NAMALWA (cell line): ENCODE measurements at regions not wholly inside any gene's neighbourhood (a gene's known extent, or its start where the extent isn't known, plus 50 kb on each side); places are given as distances from the start of the nearest gene placed in this dataset.

Experiments used
- DNase-seq: peaks from one replicate; pipeline ENCODE4 v3.0.0-alpha.2; 2015; ENCODE audit warnings: low spot score

GRCh38 chr12:84603484-84604248 lies 308.9 kb downstream of the SLC6A15 start:
- DNase-seq: no peak

DNA sequence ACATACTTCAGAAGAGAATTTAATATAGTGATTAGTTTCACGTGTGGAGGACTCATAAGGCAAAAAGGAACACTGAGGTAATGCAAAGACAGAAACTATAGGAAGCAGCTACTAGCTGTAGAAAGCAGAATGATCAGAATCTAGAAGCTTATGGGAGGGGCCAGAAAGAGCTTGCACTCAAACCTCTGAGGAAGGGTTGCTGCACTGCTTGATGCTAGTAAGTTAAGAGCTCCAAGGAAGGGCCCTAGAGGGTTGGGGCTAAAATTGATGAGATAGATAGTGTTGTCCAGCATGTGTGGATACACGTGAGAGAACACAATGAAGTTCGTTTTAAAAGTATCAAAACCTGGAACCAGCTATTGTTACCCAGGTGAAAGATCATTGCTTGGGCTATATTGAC lies 311.1 kb downstream of the SLC6A15 start:
- no peak for DNase-seq

DNA sequence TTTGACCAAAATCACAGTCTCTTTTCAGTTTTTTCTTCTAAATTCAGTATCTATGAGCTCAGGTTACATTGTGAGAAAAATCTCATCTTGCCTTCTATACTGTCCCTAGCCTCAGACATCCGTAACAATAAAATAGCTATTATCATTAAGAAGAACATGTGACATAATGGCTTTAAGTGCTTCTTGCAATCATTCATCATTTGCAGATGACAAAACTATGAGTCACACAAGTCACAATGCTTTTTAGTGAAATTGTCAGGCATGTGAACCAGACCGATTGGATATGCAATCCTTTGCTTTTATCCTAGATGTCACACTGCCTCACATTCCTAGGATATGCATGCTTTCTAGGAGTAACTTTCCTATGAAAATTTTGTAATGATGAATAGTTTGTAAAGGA lies 313.1 kb downstream of the SLC6A15 start:
- no peak for DNase-seq

GRCh38 chr12:84596266-84596665 lies 316.3 kb downstream of the SLC6A15 start:
- DNase-seq: no peak

- no peak for DNase-seq
Observed at GRCh38 chr12:84594157-84594556, 318.4 kb downstream of the SLC6A15 start.

GRCh38 chr12:84585776-84586395 lies 326.7 kb downstream of the SLC6A15 start:
- DNase-seq: no peak

GRCh38 chr12:84572196-84572595 lies 340.4 kb downstream of the SLC6A15 start:
- DNase-seq: no peak

GRCh38 chr12:84562331-84562730 lies 350.3 kb downstream of the SLC6A15 start:
- DNase-seq: no peak

DNA sequence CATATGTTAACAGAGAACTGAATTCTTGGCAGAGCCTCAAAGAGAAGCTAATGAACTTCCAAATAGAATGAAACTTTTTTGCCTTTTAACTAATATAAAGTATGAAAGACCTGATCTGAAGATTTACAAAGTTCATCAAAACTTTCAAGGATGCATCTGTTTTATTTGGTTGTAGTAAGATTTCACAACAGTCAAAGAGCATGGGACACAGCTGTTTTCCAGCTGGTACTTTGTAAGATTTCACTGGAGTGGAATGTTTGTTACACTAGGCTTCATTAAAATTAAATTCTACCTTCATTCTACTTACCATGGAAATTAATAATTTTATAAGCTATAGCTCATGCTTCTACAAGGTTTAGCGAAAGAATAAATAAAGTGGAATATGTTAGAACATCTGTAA lies 351.2 kb downstream of the SLC6A15 start:
- no peak for DNase-seq

DNA sequence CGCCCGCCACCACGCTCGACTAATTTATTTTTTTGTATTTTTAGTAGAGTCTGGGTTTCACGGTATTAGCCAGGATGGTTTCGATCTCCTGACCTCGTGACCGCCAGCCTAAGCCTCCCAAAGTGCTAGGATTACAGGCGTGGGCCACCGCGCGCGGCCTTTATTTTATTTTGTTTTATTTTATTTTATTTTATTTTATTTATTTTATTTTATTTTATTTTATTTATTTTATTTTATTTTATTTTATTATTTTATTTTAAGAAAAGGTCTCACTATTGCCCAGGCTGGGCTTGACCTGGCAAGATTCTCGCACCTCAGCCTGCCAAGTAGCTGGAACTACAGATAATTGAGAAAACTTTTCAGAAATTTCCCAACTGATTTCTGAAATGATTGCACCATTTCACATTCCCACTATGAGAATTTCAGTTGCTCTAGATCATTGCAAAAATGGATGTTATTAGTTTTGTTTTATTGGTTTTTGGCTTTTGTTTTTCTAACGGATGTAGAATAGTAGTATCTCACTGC lies 358.3 kb downstream of the SLC6A15 start:
- no peak for DNase-seq

- no peak for DNase-seq
Observed at GRCh38 chr12:84553331-84554117, 359.1 kb downstream of the SLC6A15 start.

DNA sequence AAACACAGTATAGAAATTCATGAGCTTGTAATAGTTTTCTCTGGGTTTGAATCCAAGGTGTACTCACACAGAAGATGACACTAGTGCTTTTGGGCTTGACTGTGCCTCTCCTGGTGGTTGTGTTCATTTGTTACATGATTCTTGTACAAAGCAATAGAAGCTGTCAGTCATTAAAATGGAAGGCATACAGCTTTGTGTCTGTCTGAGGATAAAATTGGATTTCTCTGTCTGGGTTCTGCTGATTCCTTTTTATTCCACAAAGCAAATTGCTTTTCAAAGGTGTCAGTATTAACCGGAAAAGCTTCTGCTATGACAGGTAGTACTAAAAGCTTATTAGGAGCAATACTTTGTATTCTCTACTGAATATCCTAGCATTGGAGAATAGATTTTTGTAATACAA lies 361.2 kb downstream of the SLC6A15 start:
- no peak for DNase-seq

DNA sequence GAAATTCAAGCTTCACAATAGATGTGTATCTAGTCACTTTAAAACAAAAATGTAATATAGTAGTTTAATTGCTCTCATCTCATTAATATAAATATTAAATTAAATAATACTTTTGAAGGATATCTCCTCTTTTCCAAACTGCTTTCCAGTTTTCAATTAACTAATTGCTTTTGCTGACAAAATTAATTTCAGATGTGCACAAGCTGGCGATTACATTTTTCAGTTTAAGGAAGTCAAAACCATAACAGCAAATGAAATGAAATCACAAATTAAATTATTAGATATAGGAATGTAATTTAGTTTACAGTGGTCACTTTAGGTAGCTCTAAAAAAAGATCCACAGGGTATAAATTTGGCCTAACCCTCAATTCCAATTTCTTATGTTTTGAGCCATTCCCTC lies 362.1 kb downstream of the SLC6A15 start:
- no peak for DNase-seq

- no peak for DNase-seq
Observed at GRCh38 chr12:84542289-84542688, 370.3 kb downstream of the SLC6A15 start.

DNA sequence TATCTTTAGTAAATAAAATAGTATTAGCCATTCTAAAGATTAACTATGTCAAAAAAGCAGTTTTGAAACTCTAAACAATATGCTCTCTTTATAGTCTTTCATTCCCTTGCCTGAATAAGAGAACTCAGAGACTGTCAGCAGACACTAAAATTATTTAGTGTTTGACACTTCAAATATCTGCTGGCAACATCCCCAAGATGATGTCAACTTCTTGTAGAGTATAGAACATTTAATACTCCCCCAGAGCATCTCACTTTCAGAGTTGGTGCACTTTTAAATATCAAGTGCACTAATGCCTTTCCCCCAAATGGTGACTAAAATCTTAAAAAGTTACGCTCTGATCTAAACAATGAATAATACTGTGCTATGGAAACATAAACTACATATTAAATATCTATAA lies 374.9 kb downstream of the SLC6A15 start:
- DNase-seq: no peak

DNA sequence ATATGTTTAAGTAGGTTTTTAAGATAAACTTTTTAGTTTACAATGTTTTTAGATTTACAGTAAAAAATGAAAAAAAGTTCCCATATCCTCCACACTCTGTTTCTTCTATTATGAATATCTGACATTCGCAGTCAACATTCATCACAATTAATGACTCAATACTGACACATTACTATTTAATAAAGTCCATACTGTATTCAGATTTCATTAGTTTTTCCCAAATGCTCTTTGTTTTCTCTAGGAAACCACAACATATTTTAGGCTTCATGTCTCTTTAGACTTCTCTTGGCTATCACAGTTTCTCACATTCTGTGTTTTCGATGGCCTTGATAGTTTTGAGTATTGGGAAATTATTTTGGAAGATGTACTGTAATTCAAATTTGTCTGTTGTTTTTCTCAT lies 399.8 kb downstream of the SLC6A15 start:
- DNase-seq: no peak

DNA sequence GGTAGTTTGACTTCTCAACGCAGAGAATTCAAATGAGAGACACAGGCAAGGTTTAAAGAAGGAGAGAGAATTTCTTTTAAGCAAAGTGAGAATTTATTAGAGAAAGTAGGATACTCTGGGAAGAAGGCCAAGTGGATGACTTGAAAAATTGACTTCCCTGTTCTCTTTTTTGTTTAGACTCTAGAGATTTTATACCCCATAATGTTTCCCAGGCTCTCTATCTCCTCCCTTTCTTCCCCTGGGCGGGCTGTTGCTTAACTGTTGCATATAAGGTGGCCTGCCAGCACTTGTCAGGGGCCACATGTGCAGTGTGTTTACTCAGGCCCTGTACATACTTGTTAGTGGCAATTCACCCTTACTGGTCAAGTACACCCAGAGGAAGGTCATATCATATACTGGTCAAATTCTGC lies 403.7 kb downstream of the SLC6A15 start:
- no peak for DNase-seq

GRCh38 chr12:84507956-84508850 lies 404.4 kb downstream of the SLC6A15 start:
- peak; percentile 21 for DNase-seq

- no peak for DNase-seq
Observed at GRCh38 chr12:84506282-84506681, 406.3 kb downstream of the SLC6A15 start.

DNA sequence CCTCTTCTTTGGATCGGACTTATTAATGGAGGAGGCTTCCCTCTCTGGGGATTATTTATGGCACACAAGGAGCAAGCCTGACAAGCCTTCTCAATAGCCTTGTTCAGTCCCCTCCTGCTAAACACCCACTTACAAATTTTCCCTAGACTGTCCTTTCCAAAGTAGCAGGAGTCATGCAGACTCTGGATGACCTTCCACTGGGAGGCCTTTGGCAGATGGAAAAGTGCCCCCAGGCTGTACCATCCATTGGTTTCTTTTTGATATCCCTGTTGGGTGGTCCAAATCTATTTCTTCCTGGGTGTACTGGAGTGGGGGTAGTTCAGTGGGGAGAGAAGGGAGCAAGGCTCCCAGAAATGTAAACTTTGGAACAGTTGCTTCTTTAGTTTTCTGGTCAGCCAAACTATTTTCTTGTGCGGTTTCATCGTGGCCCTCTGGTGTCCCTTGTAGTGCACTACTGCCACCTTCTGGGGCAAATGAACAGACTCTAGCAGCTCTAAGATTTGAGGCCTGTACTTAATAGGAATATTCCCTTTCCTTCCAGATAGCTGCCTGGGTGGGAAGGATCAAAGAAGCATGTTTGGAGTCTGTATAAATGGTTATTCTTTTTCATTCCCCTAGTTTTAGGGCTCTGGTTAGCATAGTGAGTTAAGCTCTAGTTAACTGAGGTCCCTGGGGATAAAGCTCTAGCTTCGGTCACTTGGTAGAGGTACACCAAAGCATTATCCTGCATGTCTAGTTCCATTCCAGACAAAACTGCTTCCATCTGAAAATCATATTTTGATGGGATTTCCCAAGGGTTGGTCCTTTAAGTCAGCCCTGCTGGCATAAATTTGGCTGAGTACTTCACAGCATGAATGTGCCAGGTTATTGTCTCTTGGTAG lies 409.5 kb downstream of the SLC6A15 start:
- DNase-seq: peak; percentile 65
